Sigmoid colon (tissue), 4 donors: ENCODE measurements at regions not wholly inside any gene's neighbourhood (a gene's known extent, or its start where the extent isn't known, plus 50 kb on each side); places are given as distances from the start of the nearest gene placed in this dataset.

Experiments
- CTCF ChIP-seq, 4 experiments: fragments of 450-650 bp in 3 of 4; fragments of 200-600 bp in 1 of 4; IDR thresholded peaks; one replicate each; pipeline ENCODE4 v1.5.1; 2016 to 2019; ENCODE audit warnings: antibody characterized with exemption in 4 of 4, mild to moderate bottlenecking in 3 of 4, moderate library complexity in 2 of 4
- POLR2A ChIP-seq, 2 donors: fragments of 450-650 bp; IDR thresholded peaks; one replicate each; pipeline ENCODE4 v1.6.1; 2016; ENCODE audit warnings: antibody characterized with exemption in 2 of 2, mild to moderate bottlenecking in 2 of 2, moderate library complexity in 2 of 2
- POLR2AphosphoS5 ChIP-seq, 4 donors: sonication (generic); formaldehyde crosslinking; IDR thresholded peaks; one replicate each; pipeline ENCODE4 v1.6.1; 2017; ENCODE audit warnings: antibody characterized with exemption in 4 of 4

GRCh38 chr9:75360252-75360651 lies 271.9 kb downstream of the OSTF1 start:
- TF ChIP-seq CTCF (IDR thresholded peaks at IDR 0.05), result no peak
- TF ChIP-seq POLR2AphosphoS5 (IDR thresholded peaks at IDR 0.05), result no peak
- TF ChIP-seq POLR2A (IDR thresholded peaks at IDR 0.05), result no peak
